NOMO-1 treated with DMSO at 0.1 percent for 48 hours (cell line): ENCODE measurements at regions not wholly inside any gene's neighbourhood (a gene's known extent, or its start where the extent isn't known, plus 50 kb on each side); places are given as distances from the start of the nearest gene placed in this dataset.
"Not testable (repeated sequence)": the region's sequence is repeated elsewhere in the genome, so short reads cannot be mapped to it uniquely, and the experiment has no call there.

ENCODE experiments used
- DNase-seq: peaks from one replicate; lab custom pipeline; 2025; ENCODE audit not compliant: unreplicated experiment; lab: John Stamatoyannopoulos, UW

GRCh38 chr11:87971354-87971753 lies 203.9 kb downstream of the RAB38 start:
- no peak for DNase-seq

GRCh38 chr11:87970762-87971161 lies 204.5 kb downstream of the RAB38 start:
- no peak for DNase-seq

- no peak for DNase-seq
These were observed 207.8 kb downstream of the RAB38 start for GRCh38 chr11:87967459-87967858.

- no peak for DNase-seq
These were observed 208.5 kb downstream of the RAB38 start for GRCh38 chr11:87966694-87967093.

- no peak for DNase-seq
These were observed 209.0 kb downstream of the RAB38 start for GRCh38 chr11:87966216-87966615.

GRCh38 chr11:87961606-87962005 lies 213.6 kb downstream of the RAB38 start:
- DNase-seq = no peak

GRCh38 chr11:87957961-87958360 lies 217.3 kb downstream of the RAB38 start:
- no peak for DNase-seq

GRCh38 chr11:87954476-87954875 lies 220.8 kb downstream of the RAB38 start:
- DNase-seq = no peak

- DNase-seq = no peak
These were observed 232.5 kb downstream of the RAB38 start for GRCh38 chr11:87942786-87943185.

- DNase-seq = no peak
These were observed 241.1 kb downstream of the RAB38 start for GRCh38 chr11:87934182-87934581.

GRCh38 chr11:87926250-87926970 lies 248.8 kb downstream of the RAB38 start:
- no peak for DNase-seq

- DNase-seq = no peak
These were observed 251.1 kb downstream of the RAB38 start for GRCh38 chr11:87924125-87924524.

- no peak for DNase-seq
These were observed 258.1 kb downstream of the RAB38 start for GRCh38 chr11:87917111-87917510.

GRCh38 chr11:87909178-87909577 lies 266.1 kb downstream of the RAB38 start:
- DNase-seq = no peak

- DNase-seq = no peak
These were observed 267.2 kb downstream of the RAB38 start for GRCh38 chr11:87908086-87908485.

GRCh38 chr11:87903345-87903744 lies 271.9 kb downstream of the RAB38 start:
- DNase-seq = no peak

GRCh38 chr11:87901341-87901740 lies 273.9 kb downstream of the RAB38 start:
- DNase-seq = no peak

GRCh38 chr11:87897921-87898320 lies 277.3 kb downstream of the RAB38 start:
- DNase-seq = no peak

GRCh38 chr11:87897071-87897470 lies 278.2 kb downstream of the RAB38 start:
- DNase-seq = no peak

GRCh38 chr11:87894961-87895360 lies 280.3 kb downstream of the RAB38 start:
- DNase-seq = no peak

GRCh38 chr11:87892291-87892690 lies 283.0 kb downstream of the RAB38 start:
- no peak for DNase-seq

GRCh38 chr11:87889126-87889525 lies 286.1 kb downstream of the RAB38 start:
- no peak for DNase-seq

- DNase-seq = not testable (repeated sequence)
These were observed 290.2 kb downstream of the RAB38 start for GRCh38 chr11:87885084-87885483.
